Neural cell (in vitro differentiated cells): ENCODE measurements at regions not wholly inside any gene's neighbourhood (a gene's known extent, or its start where the extent isn't known, plus 50 kb on each side); places are given as distances from the start of the nearest gene placed in this dataset.

Experiments
- H2AFZ ChIP-seq: fragments of 200-600, 300-800 bp; sonication (generic), shearing (Covaris generic); 2 replicates; pipeline ENCODE4 v1.6.0; 2014; ENCODE audit warnings: low read depth, mild to moderate bottlenecking, antibody characterized with exemption, low read length, moderate library complexity
- H3F3A ChIP-seq: fragments of 200-600 bp; shearing (Covaris generic); 2 replicates; pipeline ENCODE4 v1.6.1; 2016; ENCODE audit warnings: mild to moderate bottlenecking, moderate library complexity, mixed read lengths, antibody characterized with exemption, low read length; ENCODE audit not compliant: insufficient read depth, poor library complexity, severe bottlenecking
- H3K27ac ChIP-seq: fragments of 200-600, 300-800 bp; sonication (generic), shearing (Covaris generic); 2 replicates; pipeline ENCODE4 v1.5.1; 2014; ENCODE audit warnings: mild to moderate bottlenecking, low read length, moderate library complexity
- H3K27me3 ChIP-seq: fragments of 300-800, 200-600 bp; sonication (generic), shearing (Covaris generic); 2 replicates; pipeline ENCODE4 v1.6.0; 2014; ENCODE audit warnings: mild to moderate bottlenecking, low read depth, low read length, moderate library complexity; ENCODE audit not compliant: insufficient read depth
- H3K36me3 ChIP-seq: fragments of 300-800, 200-600 bp; sonication (generic), shearing (Covaris generic); 2 replicates; pipeline ENCODE4 v1.5.1; 2014; ENCODE audit warnings: mild to moderate bottlenecking, antibody characterized with exemption, low read length, moderate library complexity; ENCODE audit not compliant: insufficient read depth
- H3K4me2 ChIP-seq: fragments of 300-800, 200-600 bp; sonication (generic), shearing (Covaris generic); 2 replicates; pipeline ENCODE4 v1.6.0; 2014; ENCODE audit warnings: mild to moderate bottlenecking, low read length
- H3K4me3 ChIP-seq: fragments of 300-800, 200-600 bp; sonication (generic), shearing (Covaris generic); 2 replicates; pipeline ENCODE4 v1.5.1; 2014; ENCODE audit warnings: mild to moderate bottlenecking, low read length, moderate library complexity
- H3K79me2 ChIP-seq: fragments of 200-600 bp; shearing (Covaris generic); replicated peaks from 2 replicates; pipeline ENCODE4 v1.6.0; 2014; ENCODE audit warnings: mild to moderate bottlenecking, low read length, moderate library complexity; ENCODE audit not compliant: insufficient read depth
- H3K9ac ChIP-seq: fragments of 300-800, 200-600 bp; sonication (generic), shearing (Covaris generic); 2 replicates; pipeline ENCODE4 v1.6.1; 2016; ENCODE audit warnings: mild to moderate bottlenecking, low read length, mixed read lengths
- H3K9me2 ChIP-seq: fragments of 200-600 bp; shearing (Covaris generic); 2 replicates; pipeline ENCODE4 v1.6.1; 2016; ENCODE audit warnings: mild to moderate bottlenecking, low read length, mixed read lengths; ENCODE audit not compliant: insufficient read depth
- H3K9me3 ChIP-seq: fragments of 200-600, 300-800 bp; sonication (generic), shearing (Covaris generic); 2 replicates; pipeline ENCODE4 v1.6.1; 2016; ENCODE audit warnings: mild to moderate bottlenecking, mixed run types, low read length, moderate library complexity, mixed read lengths
- H4K20me1 ChIP-seq: fragments of 200-600 bp; shearing (Covaris generic); 2 replicates; pipeline ENCODE4 v1.6.1; 2016; ENCODE audit warnings: mild to moderate bottlenecking, mixed run types; ENCODE audit not compliant: insufficient read depth
- EP300 ChIP-seq: fragments of 450-650 bp; conservative IDR thresholded peaks from 2 replicates; pipeline ENCODE4 v1.6.1; 2014; ENCODE audit warnings: antibody characterized with exemption, mild to moderate bottlenecking, moderate library complexity; ENCODE audit not compliant: poor library complexity, severe bottlenecking
- EZH2 ChIP-seq: fragments of 200-600, 300-800 bp; shearing (Covaris generic), sonication (generic); IDR thresholded peaks from 2 replicates; pipeline ENCODE4 v1.6.1; 2014; ENCODE audit warnings: antibody characterized with exemption, low read length, borderline replicate concordance, mild to moderate bottlenecking; ENCODE audit not compliant: insufficient read depth, poor library complexity, severe bottlenecking
- MXI1 ChIP-seq: fragments of 450-650 bp; conservative IDR thresholded peaks from 2 replicates; pipeline ENCODE4 v1.6.1; 2014; ENCODE audit warnings: antibody characterized with exemption, mild to moderate bottlenecking; ENCODE audit not compliant: poor library complexity, severe bottlenecking
- POLR2AphosphoS5 ChIP-seq: IDR thresholded peaks from 2 replicates; pipeline ENCODE4 v1.6.1; 2012
- RAD21 ChIP-seq: fragments of 450-650 bp; conservative IDR thresholded peaks from 2 replicates; pipeline ENCODE4 v1.6.1; 2014; ENCODE audit warnings: antibody characterized with exemption, mild to moderate bottlenecking, moderate library complexity
- SMC3 ChIP-seq: fragments of 450-650 bp; conservative IDR thresholded peaks from 2 replicates; pipeline ENCODE4 v1.6.1; 2014; ENCODE audit warnings: antibody characterized with exemption, mild to moderate bottlenecking, moderate library complexity; ENCODE audit not compliant: poor library complexity
- TAF1 ChIP-seq: IDR thresholded peaks from 2 replicates; pipeline ENCODE4 v1.6.1; 2012; ENCODE audit warnings: low read depth
- TF ChIP-seq, protein P1 (sequence below): IDR thresholded peaks from 2 replicates; pipeline ENCODE4 v1.6.1; 2012; ENCODE audit warnings: borderline replicate concordance
- TF ChIP-seq, protein P2 (sequence below): fragments of 450-650 bp; IDR thresholded peaks from 2 replicates; pipeline ENCODE4 v1.5.1; 2014; ENCODE audit warnings: antibody characterized with exemption, mild to moderate bottlenecking, moderate library complexity; ENCODE audit not compliant: poor library complexity, severe bottlenecking

DNA sequence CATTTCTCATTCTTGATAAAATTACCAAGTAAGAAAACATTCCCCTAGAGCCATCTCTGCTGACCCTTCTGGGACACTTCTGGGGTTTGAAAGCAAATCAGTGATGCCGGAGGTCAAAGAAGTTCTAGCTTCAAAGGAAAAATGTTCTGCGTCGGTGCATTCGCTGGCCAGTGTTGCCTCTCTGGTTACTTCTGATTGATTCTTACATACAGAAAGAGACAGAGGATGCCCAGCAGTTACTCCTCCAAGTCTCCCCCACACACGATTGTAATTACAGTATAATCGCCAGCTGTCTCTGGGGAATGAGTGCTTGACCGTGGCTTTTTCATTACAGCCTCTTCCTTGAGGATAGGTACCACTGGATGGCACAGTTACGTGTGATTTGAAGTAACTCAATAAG, 150.9 kb downstream of the SNX19 start:
- no peaks in the 10 kb centered on the region for H3K36me3 ChIP-seq
- no peaks in the 10 kb centered on the region for H3F3A ChIP-seq
- TF ChIP-seq SMC3 (no peak), MXI1 (no peak), TAF1 (no peak), EP300 (no peak), POLR2AphosphoS5 (no peak), RAD21 (no peak), EZH2 (no peak)
- TF ChIP-seq, protein P1, sequence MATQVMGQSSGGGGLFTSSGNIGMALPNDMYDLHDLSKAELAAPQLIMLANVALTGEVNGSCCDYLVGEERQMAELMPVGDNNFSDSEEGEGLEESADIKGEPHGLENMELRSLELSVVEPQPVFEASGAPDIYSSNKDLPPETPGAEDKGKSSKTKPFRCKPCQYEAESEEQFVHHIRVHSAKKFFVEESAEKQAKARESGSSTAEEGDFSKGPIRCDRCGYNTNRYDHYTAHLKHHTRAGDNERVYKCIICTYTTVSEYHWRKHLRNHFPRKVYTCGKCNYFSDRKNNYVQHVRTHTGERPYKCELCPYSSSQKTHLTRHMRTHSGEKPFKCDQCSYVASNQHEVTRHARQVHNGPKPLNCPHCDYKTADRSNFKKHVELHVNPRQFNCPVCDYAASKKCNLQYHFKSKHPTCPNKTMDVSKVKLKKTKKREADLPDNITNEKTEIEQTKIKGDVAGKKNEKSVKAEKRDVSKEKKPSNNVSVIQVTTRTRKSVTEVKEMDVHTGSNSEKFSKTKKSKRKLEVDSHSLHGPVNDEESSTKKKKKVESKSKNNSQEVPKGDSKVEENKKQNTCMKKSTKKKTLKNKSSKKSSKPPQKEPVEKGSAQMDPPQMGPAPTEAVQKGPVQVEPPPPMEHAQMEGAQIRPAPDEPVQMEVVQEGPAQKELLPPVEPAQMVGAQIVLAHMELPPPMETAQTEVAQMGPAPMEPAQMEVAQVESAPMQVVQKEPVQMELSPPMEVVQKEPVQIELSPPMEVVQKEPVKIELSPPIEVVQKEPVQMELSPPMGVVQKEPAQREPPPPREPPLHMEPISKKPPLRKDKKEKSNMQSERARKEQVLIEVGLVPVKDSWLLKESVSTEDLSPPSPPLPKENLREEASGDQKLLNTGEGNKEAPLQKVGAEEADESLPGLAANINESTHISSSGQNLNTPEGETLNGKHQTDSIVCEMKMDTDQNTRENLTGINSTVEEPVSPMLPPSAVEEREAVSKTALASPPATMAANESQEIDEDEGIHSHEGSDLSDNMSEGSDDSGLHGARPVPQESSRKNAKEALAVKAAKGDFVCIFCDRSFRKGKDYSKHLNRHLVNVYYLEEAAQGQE = no peak
- TF ChIP-seq, protein P2, sequence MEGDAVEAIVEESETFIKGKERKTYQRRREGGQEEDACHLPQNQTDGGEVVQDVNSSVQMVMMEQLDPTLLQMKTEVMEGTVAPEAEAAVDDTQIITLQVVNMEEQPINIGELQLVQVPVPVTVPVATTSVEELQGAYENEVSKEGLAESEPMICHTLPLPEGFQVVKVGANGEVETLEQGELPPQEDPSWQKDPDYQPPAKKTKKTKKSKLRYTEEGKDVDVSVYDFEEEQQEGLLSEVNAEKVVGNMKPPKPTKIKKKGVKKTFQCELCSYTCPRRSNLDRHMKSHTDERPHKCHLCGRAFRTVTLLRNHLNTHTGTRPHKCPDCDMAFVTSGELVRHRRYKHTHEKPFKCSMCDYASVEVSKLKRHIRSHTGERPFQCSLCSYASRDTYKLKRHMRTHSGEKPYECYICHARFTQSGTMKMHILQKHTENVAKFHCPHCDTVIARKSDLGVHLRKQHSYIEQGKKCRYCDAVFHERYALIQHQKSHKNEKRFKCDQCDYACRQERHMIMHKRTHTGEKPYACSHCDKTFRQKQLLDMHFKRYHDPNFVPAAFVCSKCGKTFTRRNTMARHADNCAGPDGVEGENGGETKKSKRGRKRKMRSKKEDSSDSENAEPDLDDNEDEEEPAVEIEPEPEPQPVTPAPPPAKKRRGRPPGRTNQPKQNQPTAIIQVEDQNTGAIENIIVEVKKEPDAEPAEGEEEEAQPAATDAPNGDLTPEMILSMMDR = no peak
- no peaks in the 10 kb centered on the region for H3K9me2 ChIP-seq
- no peaks in the 10 kb centered on the region for H4K20me1 ChIP-seq
- H2AFZ ChIP-seq = no peak overlapping the region
- no peaks in the 10 kb centered on the region for H3K27me3 ChIP-seq
- H3K79me2 ChIP-seq = no peaks in the 10 kb centered on the region
- H3K9ac ChIP-seq = no peak overlapping the region
- H3K4me2 ChIP-seq = no peak overlapping the region
- no peaks in the 10 kb centered on the region for H3K9me3 ChIP-seq
- H3K27ac ChIP-seq = no peak overlapping the region
- H3K4me3 ChIP-seq = no peak overlapping the region

- no peaks in the 10 kb centered on the region for H3K36me3 ChIP-seq
- H3K27ac ChIP-seq = no peak overlapping the region
- H3K4me2 ChIP-seq = no peak overlapping the region
- no peak overlapping the region for H2AFZ ChIP-seq
- H3K9me2 ChIP-seq = no peaks in the 10 kb centered on the region
- no peak overlapping the region for H3K9ac ChIP-seq
- H4K20me1 ChIP-seq = no peaks in the 10 kb centered on the region
- no peaks in the 10 kb centered on the region for H3F3A ChIP-seq
- TF ChIP-seq, protein P1 = no peak
- TF ChIP-seq EP300 (no peak), TAF1 (no peak), MXI1 (no peak)
- TF ChIP-seq, protein P2 = no peak
- no peaks in the 10 kb centered on the region for H3K27me3 ChIP-seq
- no peaks in the 10 kb centered on the region for H3K9me3 ChIP-seq
- H3K79me2 ChIP-seq = no peaks in the 10 kb centered on the region
- no peak overlapping the region for H3K4me3 ChIP-seq
These were observed 150.2 kb downstream of the SNX19 start for GRCh38 chr11:130765951-130766649.
